Small intestine (tissue), 7 donors: ENCODE measurements at regions not wholly inside any gene's neighbourhood (a gene's known extent, or its start where the extent isn't known, plus 50 kb on each side); places are given as distances from the start of the nearest gene placed in this dataset.

Experiments used
- DNase-seq, 2 donors: peaks; one replicate each; pipeline versions ENCODE4 v3.0.0 to v3.0.0-alpha.2; 2013
- FAIRE-seq: peaks from 2 replicates; lab custom pipeline; 2012; peaks lifted over from hg19 to GRCh38; lab: Jason Lieb, UNC
- H3K27ac ChIP-seq, 3 donors: one replicate each; pipeline ENCODE4 v1.5.1; 2013; ENCODE audit warnings: low read length in 2 of 3, mild to moderate bottlenecking in 2 of 3, control low read depth in 1 of 3, inconsistent platforms in 1 of 3, low read depth in 1 of 3, moderate library complexity in 1 of 3
- H3K27me3 ChIP-seq, 3 donors: one replicate each; pipeline ENCODE4 v1.6.1; 2013; ENCODE audit warnings: low read length in 3 of 3, inconsistent platforms in 1 of 3; ENCODE audit not compliant: control insufficient read depth in 3 of 3, insufficient read depth in 3 of 3
- H3K36me3 ChIP-seq, 3 donors: one replicate each; pipeline ENCODE4 v1.6.1; 2013; ENCODE audit warnings: low read length in 3 of 3, inconsistent platforms in 1 of 3, low read depth in 1 of 3, mild to moderate bottlenecking in 1 of 3, moderate library complexity in 1 of 3; ENCODE audit not compliant: control insufficient read depth in 3 of 3, insufficient read depth in 2 of 3
- H3K4me1 ChIP-seq, 3 donors: one replicate each; pipeline ENCODE4 v1.6.1; 2013; ENCODE audit warnings: low read length in 2 of 3, inconsistent platforms in 1 of 3, low read depth in 1 of 3, mild to moderate bottlenecking in 1 of 3, moderate library complexity in 1 of 3; ENCODE audit not compliant: control insufficient read depth in 3 of 3, insufficient read depth in 2 of 3
- H3K4me3 ChIP-seq, 3 donors: one replicate each; pipeline ENCODE4 v1.5.1; 2013; ENCODE audit warnings: low read length in 3 of 3, control low read depth in 1 of 3, inconsistent platforms in 1 of 3, low read depth in 1 of 3, mild to moderate bottlenecking in 1 of 3, moderate library complexity in 1 of 3
- H3K9me3 ChIP-seq, 2 donors: one replicate each; pipeline ENCODE4 v1.6.1; 2013; ENCODE audit warnings: low read depth in 1 of 2, low read length in 1 of 2; ENCODE audit not compliant: control insufficient read depth in 2 of 2, insufficient read depth in 1 of 2
- WGBS, 3 donors: extraction: QIAGEN DNeasy Blood & Tissue Kit; methylation state at CpG; one replicate each; pipeline ENCODE4 v1.1.7; 2013; 5-methylcytosine and 5-hydroxymethylcytosine counted together
- donor health status: healthy with polysubstance abuse.
- donor health status: control.
- donor health status: control.
- donor health status: Bipolar disorder and iron deficiency.
- donor health status: healthy.

- no peaks in the 10 kb centered on the region for H3K4me1 ChIP-seq
- H3K27me3 ChIP-seq = no peaks in the 10 kb centered on the region
- DNase-seq = peak; percentile 3 to 15
- no peak overlapping the region for H3K4me3 ChIP-seq
- H3K9me3 ChIP-seq = peaks cover 0 to 6% of the 10 kb centered on the region in 2 donors
- H3K36me3 ChIP-seq = no peaks in the 10 kb centered on the region
- 56 to 76% (median 71%) methylated on average over 20 of the region's 20 CpGs for WGBS, 3 donors
- FAIRE-seq = no peak
- H3K27ac ChIP-seq = no peak overlapping the region
These were observed 663.7 kb upstream of the B3GAT1 start for GRCh38 chr11:135075740-135076139.

GRCh38 chr11:135074397-135074998 is 662.5 kb upstream of the B3GAT1 start:
- Histone ChIP-seq H3K4me3 (no peak overlapping the region), H3K27ac (no peak overlapping the region), H3K4me1 (no peaks in the 10 kb centered on the region), H3K9me3 (peaks cover 0 to 6% of the 10 kb centered on the region in 2 donors), H3K36me3 (no peaks in the 10 kb centered on the region), H3K27me3 (no peaks in the 10 kb centered on the region)
- no peak for FAIRE-seq
- peak in 1 of 2 donors; percentile 8 for DNase-seq
- WGBS, 3 donors = 63 to 80% (median 69%) methylated on average over 5 of the region's 5 CpGs

- FAIRE-seq = no peak
- Histone ChIP-seq H3K27me3 (no peaks in the 10 kb centered on the region), H3K9me3 (peaks cover 0 to 6% of the 10 kb centered on the region in 2 donors), H3K36me3 (no peaks in the 10 kb centered on the region), H3K4me1 (no peaks in the 10 kb centered on the region), H3K27ac (no peak overlapping the region), H3K4me3 (no peak overlapping the region)
- 87 to 92% (median 91%) methylated on average over 5 of the region's 5 CpGs for WGBS, 3 donors
- DNase-seq = no peak
These were observed 661.8 kb upstream of the B3GAT1 start for GRCh38 chr11:135073870-135074269.

GRCh38 chr11:135073381-135073780 is 661.3 kb upstream of the B3GAT1 start:
- no peak for FAIRE-seq

GRCh38 chr11:135069890-135070289 is 657.8 kb upstream of the B3GAT1 start:
- H3K36me3 ChIP-seq = no peaks in the 10 kb centered on the region
- no peaks in the 10 kb centered on the region for H3K4me1 ChIP-seq
- no peaks in the 10 kb centered on the region for H3K9me3 ChIP-seq
- H3K27ac ChIP-seq = no peak overlapping the region
- no peak for DNase-seq
- FAIRE-seq = no peak
- no peak overlapping the region for H3K4me3 ChIP-seq
- H3K27me3 ChIP-seq = peaks cover 0 to 2% (median 0%) of the 10 kb centered on the region in 3 donors
- WGBS, 3 donors = 65 to 72% (median 69%) methylated on average over 4 of the region's 4 CpGs

More at GRCh38 chr11:135073381-135073780, 661.3 kb upstream of the B3GAT1 start:
- Histone ChIP-seq H3K27ac (no peak overlapping the region), H3K27me3 (no peaks in the 10 kb centered on the region), H3K9me3 (peaks cover 0 to 6% of the 10 kb centered on the region in 2 donors), H3K36me3 (no peaks in the 10 kb centered on the region), H3K4me1 (no peaks in the 10 kb centered on the region), H3K4me3 (no peak overlapping the region)
- DNase-seq = no peak
- 57 to 69% (median 59%) methylated on average over 7 of the region's 7 CpGs for WGBS, 3 donors

GRCh38 chr11:135069063-135069462 is 657.0 kb upstream of the B3GAT1 start:
- Histone ChIP-seq H3K36me3 (no peaks in the 10 kb centered on the region), H3K9me3 (no peaks in the 10 kb centered on the region), H3K4me1 (no peaks in the 10 kb centered on the region), H3K27me3 (peaks cover 0 to 2% (median 0%) of the 10 kb centered on the region in 3 donors), H3K4me3 (no peak overlapping the region), H3K27ac (no peak overlapping the region)
- WGBS, 3 donors = 87 to 93% (median 90%) methylated on average over 11 of the region's 11 CpGs
- FAIRE-seq (no peak), DNase-seq (no peak)

GRCh38 chr11:135062994-135063393 is 651.0 kb upstream of the B3GAT1 start:
- H3K36me3 ChIP-seq = no peaks in the 10 kb centered on the region
- H3K4me3 ChIP-seq = no peak overlapping the region
- no peak for FAIRE-seq
- no peaks in the 10 kb centered on the region for H3K4me1 ChIP-seq
- H3K9me3 ChIP-seq = no peaks in the 10 kb centered on the region
- DNase-seq = no peak
- H3K27ac ChIP-seq = no peak overlapping the region
- H3K27me3 ChIP-seq = peaks cover 0 to 4% (median 0%) of the 10 kb centered on the region in 3 donors
- WGBS, 3 donors = 58 to 77% (median 72%) methylated on average over 5 of the region's 5 CpGs

GRCh38 chr11:135061166-135061565 is 649.1 kb upstream of the B3GAT1 start:
- FAIRE-seq (no peak), DNase-seq (no peak)
- H3K4me3 ChIP-seq = no peak overlapping the region
- H3K27me3 ChIP-seq = peaks cover 0 to 4% (median 0%) of the 10 kb centered on the region in 3 donors
- no peaks in the 10 kb centered on the region for H3K36me3 ChIP-seq
- WGBS, 3 donors = 70 to 82% (median 78%) methylated on average over 2 of the region's 2 CpGs
- H3K4me1 ChIP-seq = no peaks in the 10 kb centered on the region
- no peak overlapping the region for H3K27ac ChIP-seq
- no peaks in the 10 kb centered on the region for H3K9me3 ChIP-seq

- 60 to 65% (median 65%) methylated on average over 9 to 11 of the region's 13 CpGs for WGBS, 3 donors
- no peak for DNase-seq
These were observed 634.9 kb upstream of the B3GAT1 start for GRCh38 chr11:135046986-135047385.

More at GRCh38 chr11:135046986-135047385, 634.9 kb upstream of the B3GAT1 start:
- no peak overlapping the region for H3K27ac ChIP-seq
- no peaks in the 10 kb centered on the region for H3K36me3 ChIP-seq
- no peak overlapping the region for H3K4me3 ChIP-seq
- no peak for FAIRE-seq
- no peaks in the 10 kb centered on the region for H3K27me3 ChIP-seq
- H3K4me1 ChIP-seq = no peaks in the 10 kb centered on the region
- no peaks in the 10 kb centered on the region for H3K9me3 ChIP-seq
